NCI-H345 (cell line): ENCODE measurements at regions not wholly inside any gene's neighbourhood (a gene's known extent, or its start where the extent isn't known, plus 50 kb on each side); places are given as distances from the start of the nearest gene placed in this dataset.

Experiments used
- DNase-seq: peaks from one replicate; lab custom pipeline; 2025; lab: John Stamatoyannopoulos, UW

DNA sequence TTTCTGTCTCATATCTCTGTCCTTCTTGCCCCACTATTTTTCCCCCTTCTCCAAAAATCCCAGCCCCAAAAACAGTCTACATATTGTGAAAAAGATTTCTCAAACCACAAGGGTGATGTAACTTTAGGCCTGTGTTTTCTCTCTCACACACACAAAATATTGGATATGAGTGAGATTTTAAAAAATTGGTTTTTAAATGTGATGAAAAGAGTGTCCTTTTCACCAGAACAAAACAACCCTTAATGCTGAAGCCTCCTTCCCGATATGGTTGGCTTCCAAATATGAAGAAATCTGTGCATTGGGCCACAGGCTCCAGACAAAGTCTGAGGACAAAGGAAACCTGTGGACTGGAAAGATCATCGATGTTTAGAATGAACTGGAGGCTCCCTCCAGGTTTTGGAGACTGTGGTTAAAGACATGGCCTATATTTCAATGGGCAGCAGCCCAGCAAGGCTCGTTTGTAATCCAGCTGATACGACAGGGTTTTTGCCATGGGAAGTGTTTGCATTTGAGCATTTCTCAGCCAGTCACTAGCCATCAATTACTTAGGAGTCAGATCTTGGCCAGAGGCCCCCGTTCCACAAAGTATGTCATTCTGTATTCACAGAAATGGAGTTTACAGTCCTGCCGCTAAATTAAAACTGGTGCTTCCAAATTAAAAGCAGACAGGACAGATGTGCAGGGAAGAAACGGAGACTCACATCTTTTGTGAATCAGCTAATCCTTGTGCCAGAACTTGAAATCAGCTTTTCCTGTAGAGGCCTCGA lies 546.3 kb downstream of the EBF1 start:
- DNase-seq = no peak

DNA sequence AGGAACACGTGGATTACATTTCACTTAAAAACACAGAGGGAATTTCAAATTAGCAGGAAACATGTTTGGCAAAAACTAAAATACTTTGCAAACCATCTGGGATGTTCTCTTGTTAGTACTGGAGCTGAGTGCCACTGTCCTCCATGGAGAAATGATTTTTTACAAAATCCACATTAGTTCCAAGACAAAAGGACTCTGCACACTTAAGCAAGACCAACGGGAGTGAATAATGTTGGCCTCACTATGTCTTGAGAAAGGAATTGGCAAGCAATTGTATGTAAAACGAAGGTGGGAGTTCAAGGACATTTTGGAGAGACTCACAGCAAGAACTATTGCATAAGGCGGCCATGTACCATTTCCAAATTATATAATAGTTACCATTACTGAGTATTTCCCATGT lies 547.5 kb downstream of the EBF1 start:
- DNase-seq = no peak

DNA sequence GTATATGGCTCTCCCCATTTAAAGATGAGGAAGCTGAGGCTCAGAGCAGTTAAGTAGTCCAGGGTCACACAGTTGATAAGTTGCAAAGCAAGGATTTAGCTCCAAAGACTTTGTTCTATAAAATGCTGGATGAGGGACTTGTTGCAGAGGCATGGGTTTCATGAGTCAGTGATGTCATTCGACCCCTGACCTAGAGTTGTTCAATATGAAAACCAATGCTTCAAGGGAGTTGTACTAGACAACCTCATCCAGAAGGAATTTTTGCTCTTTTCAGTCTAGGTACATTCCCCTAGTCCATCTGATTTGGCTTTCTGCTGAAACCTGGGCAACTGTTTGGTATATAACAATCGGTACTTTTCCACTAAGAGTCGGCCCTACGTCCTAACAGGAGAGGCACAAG lies 550.4 kb downstream of the EBF1 start:
- no peak for DNase-seq

DNA sequence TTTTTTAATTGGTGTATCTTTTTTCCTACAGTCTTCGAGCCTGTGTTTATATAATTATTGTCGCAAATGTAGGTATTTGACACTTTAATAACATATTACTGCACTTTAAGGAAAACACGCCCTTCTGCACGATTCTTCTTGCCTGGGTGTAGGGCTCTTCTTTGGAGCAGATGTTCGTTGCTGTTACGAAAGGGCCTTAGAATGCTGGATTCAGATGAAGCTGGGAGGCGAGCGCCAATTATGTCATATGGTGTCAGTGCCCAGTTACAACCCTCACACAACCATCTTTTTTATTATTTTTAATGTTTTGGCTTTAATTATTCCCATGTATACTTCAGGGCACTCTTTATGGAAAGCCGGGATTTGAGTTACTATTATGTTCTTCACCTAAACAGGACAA lies 553.0 kb downstream of the EBF1 start:
- DNase-seq = no peak

DNA sequence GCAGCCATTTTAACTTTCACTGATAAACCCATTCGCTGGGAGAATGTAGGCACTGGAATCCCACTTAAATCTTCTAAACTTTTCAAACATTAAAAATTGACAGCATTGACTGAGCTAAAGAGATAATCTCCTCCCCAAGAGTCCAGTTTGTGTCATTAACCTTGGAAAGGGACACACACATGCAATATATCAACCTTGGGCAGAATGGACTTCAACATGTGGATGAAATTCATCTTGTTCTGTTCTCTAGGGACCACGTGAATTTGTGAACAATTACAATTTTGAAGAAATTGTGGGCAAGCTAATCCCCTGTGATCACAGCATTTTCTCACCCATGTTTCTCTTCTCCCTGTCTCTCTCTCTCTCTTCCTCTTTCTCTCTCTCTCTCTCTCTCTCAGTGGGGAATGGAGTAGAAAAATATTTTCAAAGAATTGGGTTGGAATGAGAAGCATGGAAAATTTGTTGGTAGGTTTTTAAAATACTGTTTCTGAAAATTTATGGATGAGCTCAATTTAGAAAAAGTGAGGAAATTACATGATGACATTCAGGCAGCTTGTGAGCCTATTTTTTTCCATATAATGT lies 553.7 kb downstream of the EBF1 start:
- DNase-seq = no peak

DNA sequence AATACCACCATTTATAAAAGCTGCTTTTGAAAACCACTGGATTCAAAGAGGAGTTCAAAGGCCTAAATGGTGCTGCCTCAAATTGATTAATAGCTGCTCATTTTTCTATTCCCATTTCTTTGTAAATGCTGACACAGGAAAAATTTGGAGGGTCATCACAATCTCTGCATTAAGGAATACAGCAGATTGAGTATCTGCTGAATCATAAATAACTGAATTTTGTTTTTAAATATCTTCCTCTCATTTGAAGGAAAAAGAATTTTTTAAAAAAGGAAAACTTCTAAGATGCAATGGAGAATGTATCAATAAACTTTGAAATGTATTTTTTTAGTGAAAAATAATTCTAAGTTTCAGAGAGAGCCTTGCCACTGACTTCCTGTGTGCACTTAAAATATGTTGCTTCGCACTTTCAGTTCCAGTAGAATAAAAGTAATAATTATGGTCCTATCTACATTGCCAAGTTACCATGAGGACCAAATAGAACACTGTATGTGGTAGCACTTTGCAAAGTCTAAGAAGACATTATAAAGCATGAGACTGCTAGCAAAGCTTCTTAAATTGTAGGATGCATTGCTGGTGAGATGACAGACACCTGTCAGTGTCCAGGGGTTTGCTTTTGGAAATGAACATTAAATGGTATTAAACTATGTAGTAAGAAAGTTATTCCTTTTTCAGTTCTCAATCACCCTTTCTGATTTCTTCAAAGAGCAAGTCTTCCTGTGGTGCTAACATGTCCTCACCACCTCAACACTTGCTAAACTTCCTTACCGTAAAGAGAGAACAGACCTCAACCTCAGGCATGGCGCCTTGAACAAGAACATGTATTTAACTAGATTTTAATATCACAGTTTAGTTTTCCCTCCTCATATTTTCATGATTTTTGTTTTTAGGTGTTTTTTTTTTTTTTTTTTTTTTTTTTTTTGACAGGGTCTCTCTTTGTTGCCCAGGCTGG lies 555.1 kb downstream of the EBF1 start:
- no peak for DNase-seq

DNA sequence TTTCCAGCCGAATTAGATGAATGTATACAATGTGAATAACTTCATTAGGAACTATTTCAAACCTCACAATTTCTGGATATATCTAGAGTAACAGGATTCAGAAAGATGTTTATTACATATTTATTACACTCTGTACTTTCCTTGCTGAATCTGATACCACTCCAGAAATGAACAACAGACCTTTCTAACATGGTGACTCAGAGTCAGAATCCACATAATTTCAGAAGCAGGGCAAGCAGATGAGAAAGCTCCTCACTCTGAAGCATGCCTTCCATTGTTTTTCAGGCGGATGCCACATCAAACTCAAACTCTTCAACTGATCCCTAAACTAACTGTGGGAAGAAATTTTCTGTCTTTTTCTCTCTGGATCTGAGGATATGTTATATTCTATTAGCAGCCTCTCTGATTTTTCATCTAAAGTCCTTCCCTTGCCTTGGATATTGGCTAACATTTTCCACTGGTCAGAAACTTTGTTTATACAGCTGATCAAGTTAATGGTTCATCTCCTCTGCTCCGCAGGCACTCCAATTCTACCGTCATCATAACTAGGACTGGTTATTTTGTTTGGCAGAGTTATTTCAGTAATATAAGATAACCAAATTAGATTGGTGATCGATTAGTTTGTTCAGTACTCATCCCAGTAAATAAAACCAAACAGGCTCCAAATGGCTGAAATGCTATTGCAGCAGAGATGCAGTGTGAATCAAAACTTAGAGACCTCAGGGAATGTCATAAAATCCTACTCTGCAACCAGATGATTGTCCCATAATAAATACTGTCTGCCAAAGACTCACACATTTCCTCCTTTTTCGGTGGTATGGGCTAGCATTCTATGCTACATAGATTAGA lies 556.0 kb downstream of the EBF1 start:
- DNase-seq = no peak

DNA sequence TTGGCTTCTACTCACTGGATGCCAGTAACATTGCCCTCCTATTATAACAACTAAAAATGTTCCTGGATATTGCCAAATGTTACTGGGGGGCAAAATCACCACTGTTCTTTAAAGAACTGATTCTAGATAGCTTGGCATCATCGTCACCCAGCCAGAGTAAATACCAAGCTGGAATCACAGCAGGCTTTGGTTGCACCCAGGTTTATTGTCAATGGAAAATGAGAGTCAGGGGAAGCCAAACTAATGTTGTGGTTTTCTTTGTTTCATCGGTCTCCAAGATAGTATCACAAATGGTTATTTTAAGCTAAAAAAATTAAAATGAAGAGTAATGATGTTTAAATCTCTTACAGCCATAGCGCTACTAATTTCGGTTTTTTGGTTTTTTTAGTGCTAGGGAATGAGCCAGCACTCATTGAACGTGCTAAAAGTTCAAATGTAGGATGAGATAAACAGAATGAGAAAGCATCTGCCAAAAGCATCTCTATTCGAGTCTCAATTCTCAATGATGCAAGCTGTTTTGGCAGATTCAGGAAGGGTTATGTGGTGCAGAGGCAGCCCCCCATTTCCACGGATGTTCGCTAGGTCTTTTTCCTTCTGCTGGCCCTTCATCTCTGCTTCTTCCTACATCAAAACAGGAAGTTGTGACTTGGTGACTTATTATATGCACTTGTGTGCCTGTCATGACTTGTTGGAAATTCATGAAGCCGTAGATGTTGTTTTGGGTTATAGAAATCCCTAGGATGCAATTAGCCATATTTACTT lies 558.0 kb downstream of the EBF1 start:
- no peak for DNase-seq

DNA sequence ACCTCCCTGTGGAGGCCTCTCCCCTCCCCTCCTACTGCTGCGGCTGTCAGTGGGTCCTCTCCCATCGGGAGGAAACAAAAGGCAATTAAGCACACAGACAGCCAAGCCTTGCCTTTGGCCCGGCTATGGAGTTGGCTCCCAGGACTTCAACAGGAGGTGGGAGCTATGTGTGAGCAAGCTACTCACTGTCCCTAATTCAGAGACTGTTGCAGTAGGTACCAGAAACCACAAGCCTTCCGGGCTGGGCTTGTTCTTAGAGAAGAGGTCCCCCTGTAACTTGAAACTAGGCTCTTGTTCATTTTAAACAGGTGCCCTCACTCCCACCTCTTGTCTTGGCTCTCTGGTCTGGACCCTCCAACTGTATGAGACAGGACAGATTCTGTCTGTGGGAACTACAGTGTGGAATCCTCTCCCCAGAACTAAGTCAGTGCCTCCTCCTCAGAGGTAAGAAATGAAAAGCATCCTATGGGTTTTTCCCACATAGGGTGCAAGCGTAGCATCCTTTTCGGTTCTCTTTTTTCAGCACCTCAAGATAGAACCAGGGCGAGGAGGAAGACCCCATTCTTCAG lies 561.1 kb downstream of the EBF1 start:
- no peak for DNase-seq

DNA sequence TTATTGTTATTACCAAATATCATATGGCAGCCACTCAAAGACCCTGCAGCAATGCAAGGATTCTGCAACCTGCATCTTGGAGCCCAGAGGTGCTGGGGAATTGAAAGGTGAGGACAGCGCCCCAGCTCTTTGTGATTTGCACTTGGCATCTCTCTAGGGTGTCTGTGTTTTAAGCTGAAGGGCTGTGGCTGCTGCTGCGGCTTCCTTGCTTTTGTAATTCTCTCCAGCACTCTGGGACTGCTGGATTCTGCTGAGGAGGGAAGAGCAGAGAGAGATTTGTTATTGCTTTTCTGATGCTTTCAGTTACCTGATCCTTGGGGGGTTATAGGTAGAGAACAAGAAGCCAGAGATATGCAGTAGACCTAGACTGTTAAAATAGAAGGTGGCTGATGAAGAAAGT lies 562.4 kb downstream of the EBF1 start:
- no peak for DNase-seq

DNA sequence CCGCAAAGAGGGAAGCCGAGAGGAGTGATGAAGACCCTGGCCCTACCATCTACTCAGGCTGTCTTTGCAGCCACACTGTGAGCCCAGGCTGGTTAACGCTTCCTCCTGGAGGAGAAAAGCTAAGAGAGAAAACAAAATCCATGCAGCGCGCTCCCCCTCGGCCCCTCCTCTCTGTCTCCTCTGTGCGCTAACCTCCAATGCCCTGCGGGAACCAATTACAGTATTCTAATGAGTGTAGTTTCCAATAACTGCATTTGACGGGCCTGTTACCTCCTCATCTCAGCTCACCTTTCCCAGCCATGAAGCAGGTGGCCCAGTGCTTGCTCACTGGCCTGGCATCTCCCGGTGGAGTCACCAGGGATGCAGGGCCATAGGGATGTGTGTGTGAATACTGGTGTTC lies 565.5 kb downstream of the EBF1 start:
- no peak for DNase-seq

DNA sequence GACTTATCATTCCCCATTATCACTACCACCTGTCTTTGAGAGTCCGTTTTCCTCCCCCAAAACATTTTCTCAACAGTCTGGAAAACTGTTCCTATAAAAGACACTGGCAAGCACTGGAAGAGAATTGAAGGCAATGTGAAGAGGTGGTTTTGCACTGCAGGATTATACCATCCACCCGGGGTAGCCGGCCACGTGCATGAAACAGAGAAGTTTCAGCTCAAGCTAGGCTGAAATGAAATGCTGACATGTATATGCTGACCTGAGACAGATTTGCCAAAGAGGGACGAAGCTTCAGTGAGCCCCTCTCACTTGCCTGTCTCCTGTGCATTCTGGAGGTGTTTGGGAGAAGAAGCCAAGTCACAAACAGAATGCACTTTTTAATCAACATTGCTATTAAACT lies 567.0 kb downstream of the EBF1 start:
- DNase-seq = no peak

DNA sequence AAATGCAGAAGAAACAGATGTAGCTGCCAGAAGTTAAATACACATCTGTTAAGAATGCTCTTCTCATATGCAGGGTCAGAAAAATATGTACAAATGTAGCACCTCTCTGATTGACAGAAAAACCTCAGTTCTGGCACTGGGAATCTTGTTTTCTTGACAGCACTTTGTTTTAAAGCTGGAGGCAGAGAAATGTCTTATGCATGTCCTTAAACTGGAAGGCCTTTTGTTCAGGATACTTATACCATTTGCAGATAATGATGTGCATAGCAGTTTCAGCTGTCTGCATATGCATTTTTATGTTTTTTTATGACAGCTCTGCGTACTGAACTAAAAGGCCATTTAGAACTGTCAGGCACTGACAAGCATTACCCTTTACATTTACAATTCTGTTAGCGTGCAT lies 567.9 kb downstream of the EBF1 start:
- DNase-seq = no peak

DNA sequence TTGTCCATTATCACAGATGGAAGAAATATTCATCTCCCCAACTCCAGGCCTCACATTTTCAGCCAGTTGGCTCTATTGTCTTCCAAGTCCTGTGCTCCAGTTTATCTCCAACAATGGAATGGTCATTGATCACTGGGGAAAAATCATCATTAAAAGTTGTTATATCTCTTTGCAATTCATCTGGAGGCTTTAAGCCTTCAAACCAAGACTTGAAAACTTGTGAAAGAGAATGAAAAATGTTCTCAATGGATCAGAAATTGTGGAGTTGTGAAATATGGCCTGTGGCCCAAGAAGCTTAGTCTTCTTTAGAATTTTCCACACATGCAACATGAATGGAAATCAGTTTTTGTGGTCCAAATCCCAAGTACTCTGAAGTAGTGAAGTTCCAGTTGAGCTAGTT lies 569.6 kb downstream of the EBF1 start:
- DNase-seq = no peak

DNA sequence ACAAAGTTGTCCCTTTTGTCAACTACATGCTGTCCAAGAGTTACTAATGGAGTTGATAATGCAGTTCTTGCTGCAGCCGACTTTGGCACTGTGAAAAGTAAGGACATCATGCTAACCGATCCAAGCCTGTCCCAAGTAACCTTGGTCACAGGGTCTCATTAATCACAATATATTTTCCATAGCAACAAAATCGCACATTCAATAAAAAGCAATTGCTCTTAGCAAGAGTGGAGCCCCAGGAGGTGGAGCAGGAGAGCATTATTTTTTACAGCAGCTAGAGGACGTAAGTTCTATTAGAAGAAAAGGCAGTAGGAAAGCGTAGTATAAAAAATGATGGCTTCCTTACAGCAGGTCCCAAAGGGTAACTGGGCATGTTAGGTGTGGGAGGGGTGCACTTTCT lies 570.3 kb downstream of the EBF1 start:
- no peak for DNase-seq

DNA sequence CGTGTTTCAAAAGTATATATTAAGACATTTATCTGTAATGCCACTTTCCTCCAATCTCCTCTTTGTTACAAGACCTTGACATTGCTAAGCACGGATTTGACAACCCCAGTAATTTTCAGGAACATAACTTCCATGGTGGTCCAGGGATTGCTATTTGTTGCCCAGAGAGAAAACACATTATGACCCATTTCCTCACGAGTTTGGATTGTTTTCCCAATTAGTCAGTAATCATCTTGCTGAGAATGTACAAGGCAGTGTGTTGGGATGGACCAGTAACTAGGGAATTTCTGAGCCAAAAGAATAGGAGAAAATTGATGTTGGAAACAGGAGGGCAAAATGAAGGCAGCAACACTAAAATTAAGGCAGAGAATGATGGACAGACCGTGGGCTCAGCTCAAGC lies 574.1 kb downstream of the EBF1 start:
- DNase-seq = no peak

DNA sequence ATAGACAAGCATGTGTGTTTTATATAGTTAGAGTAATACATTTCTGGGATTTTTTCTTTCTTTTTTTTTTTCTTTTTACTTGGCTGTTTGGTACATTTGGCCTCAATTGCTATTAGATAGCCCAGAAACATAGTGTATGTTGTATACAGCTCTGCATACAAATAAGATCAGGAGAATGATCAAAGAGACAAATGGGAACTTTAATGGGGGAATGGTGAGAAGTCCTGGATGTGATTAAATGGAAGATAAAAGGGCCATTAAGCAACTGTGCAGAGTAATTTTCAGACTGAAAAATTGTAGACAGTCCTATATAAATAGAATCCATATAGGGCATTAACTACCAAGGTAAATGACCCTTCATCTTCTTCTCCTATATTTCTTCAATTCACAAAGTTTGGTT lies 575.6 kb downstream of the EBF1 start:
- no peak for DNase-seq

DNA sequence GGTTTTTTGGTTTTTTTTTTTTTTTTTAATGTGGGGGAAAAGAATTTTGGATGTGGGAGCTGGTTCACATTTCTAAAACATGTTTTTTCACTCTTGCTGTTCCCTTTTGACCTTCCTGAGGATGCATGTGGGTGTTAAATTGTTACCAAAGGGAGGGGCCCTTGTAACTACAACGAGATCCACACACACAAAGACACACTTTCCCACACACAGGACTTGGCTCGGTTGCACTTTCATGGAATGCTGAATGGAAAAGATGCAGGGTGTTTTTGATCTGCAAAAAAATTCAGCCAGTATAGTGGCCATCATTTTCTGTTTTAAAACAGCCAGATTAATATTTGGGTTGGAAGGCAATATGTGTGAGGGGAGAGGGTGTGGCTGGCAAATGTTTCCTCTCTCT lies 576.9 kb downstream of the EBF1 start:
- no peak for DNase-seq

DNA sequence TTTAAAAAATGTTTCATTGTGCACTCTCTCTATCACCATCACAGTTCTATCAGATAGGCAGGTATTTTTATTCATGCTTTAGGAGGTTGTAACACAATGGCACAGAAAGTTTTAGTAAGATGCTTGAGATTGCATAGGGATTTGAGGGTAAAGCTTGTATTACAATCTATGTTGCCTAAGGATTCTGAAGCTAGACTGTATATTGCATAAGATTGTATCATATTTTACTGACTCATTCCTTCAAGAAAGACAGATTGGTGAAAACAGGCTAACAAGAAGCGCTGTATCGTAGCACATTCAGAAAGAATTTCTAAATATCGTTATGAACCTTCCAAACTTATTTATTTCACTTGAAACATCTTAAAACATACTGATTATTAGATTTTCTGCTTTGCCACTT lies 577.7 kb downstream of the EBF1 start:
- no peak for DNase-seq

DNA sequence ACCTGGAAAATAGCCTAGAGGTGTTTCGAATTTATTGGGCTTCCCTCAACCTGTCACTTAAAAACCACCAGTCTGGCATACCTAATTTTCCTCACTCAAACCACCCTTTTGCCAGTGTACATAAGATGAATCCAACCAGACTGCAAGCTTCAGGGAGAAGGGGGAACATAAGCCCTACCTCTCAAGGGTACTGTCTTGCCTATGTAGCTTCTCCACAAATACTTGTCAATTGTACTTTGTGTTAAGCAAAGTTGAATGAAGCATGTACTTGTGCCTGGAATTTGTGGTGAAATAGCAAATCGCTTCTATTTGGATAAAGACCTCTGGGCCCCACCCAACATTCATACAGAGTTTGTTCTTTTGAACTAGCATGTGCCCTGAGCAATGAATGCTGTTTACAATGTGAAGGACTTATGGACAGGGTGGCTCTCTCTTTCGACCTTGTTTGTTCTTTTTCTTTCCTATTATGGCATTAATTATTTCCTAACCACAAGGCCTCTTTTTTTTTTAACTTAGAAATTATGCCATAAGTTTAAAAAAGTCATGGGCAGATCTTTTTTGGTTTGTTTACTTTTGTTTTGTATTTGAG lies 580.2 kb downstream of the EBF1 start:
- no peak for DNase-seq

DNA sequence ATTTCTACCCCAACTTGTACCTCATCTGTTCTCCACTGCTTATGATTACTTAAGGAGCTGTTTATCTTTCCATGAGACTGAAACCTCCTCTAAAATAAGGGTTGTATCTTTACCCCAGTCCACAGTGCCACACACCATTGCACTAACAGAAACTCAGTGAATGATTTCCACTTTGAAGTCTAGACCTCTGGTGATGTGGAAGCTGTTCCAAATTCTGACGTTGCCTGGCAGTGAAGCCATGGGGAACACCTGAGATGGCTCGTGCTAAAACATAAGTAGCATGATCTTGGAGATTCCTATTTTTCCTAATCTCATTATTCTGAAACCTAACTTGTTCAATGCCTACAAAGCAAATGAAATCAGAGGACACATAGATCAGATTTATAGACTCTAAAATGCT lies 583.2 kb downstream of the EBF1 start:
- no peak for DNase-seq
